ENCODE measurements at regions not wholly inside any gene's neighbourhood (a gene's known extent, or its start where the extent isn't known, plus 50 kb on each side); places are given as distances from the start of the nearest gene placed in this dataset.

DNA sequence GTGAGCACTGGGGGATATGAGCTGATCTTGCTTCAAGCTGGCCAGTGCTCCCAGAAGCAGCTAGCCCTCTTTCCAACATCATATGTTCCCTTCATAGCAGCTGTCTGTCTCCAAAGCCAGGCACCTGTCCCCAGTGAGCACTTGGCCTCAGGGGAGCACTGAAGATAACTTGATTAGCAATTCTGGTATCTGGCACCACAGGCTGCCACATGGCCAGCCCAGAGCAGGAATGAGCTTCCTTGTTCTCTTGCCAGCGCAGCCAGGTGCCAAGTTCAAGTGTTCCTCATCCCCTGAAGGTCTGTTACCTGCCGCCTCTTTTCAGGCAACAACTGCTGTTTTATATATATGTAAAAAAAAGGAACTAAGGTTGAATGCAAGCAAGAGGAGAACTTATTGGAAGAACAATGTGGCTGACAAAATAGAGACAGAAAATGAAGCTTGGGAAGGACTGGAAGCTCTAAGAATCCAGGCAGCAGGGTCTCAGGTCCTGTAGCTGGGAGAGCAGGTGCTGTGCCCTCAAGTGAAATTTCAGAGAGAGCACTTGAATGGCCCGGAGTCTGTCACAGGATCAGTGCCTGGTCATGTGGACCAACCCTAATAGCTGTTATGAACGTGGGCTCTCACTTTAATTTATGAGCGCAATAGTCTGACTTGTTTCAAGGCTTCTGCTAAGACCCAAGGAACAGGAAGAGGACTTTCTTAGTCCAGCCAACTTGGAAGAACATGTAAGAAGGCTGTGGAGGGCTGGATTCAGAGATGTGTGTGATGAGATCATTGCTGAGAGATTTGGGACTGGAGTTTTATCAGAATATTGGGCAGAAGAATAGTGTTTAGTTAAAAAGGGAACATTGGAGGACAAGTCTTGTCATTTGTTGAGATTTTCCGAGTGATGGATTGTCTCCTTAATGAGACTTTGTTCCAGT is 267.2 kb downstream of the GLRX3 start:
- no peak for DNase-seq (ENCODE audit: low read depth)

GRCh38 chr10:130404476-130405055 is 268.4 kb downstream of the GLRX3 start:
- no peak for DNase-seq (ENCODE audit: low read depth)

DNA sequence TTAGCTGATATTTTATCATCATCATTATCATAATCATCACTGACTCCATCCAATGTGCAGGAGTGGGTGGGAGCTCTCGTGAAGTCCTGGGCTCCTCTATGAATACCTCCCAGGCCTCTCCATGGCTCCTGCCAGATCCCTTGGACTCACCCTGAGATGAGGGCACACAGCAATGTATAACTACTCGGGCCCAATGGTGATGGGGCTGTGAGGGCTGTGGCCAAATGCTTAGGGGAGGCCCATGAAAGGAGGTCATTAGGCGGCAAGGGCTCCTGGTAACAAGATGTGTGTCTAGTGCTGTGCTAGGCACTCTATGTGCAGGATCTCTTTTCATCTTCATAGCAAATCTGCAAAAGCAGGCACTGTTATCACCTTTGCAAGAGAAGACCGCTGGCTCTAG is 270.9 kb downstream of the GLRX3 start:
- DNase-seq (ENCODE audit: low read depth): no peak

DNA sequence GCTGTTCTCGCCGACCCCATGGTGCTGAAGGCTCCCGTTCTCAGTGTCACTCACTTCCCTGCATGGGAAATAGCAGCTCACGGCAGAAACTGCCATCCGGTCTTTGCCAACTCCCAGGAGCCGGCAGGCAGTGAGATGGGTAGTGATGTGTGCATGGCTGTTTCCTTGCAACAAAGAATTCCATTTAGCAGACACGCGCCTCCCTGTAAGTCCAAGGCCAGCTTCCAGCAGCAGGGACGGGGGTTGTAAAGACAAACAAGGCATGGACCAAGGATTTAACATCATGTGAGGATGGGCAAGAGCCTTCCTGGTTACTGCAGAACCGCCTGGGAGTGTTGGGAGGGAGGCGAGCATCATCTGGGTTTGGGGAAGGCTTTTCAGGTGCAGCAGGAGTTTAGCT is 273.1 kb downstream of the GLRX3 start:
- DNase-seq (ENCODE audit: low read depth): no peak

GRCh38 chr10:130409931-130410330 is 273.7 kb downstream of the GLRX3 start:
- no peak for DNase-seq (ENCODE audit: low read depth)

DNA sequence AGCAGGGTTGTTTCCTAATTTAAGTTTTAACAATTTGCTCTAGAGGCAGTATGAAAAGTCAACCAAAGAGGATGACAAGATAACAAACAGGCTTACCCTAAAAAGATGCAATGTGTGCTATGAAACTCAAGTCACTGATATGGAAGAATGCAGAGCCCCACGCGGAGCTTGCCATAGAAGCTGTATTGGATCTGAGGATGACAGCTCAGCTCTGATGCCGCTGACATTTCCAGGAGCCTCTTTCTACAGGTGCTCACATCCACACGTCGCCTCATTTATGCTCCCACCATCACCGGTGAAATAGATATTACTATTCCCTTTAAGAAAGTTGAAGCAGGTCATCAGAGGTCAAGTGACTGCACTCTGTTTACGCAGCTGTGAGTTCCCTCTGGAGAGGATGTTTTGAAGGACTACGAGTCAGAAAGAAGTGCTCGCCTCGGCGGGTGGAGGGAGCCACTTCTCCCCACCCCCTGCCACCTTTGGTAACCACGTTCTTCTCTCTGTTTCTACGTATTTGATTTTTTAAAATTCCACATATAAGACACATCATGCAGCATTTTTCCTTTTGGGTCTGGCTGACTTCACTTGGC is 275.4 kb downstream of the GLRX3 start:
- DNase-seq (ENCODE audit: low read depth): no peak

- DNase-seq (ENCODE audit: low read depth): no peak
Measured at GRCh38 chr10:130412317-130412716, 276.1 kb downstream of the GLRX3 start.

GRCh38 chr10:130416334-130417150 is 280.4 kb downstream of the GLRX3 start:
- no peak for DNase-seq (ENCODE audit: low read depth)

DNA sequence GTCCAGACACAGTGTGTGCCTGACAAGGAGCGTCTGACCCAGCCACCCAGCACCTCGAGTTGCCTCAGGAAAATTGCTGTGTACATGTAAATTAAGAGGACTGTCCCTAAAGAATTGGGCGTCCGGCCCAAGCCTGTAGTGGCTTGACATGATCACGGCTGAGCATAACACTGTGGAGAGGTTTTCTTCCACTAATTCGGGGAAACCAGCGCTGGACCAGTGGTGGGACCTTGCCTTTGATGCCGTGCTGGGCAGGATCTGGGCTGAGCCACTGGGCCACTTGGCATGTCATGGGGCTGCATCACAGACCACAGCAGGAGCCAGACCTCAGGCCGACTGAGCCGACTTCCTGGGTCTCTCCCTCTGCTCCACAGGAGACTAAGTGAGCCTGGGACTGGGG is 282.5 kb downstream of the GLRX3 start:
- DNase-seq (ENCODE audit: low read depth): no peak

DNA sequence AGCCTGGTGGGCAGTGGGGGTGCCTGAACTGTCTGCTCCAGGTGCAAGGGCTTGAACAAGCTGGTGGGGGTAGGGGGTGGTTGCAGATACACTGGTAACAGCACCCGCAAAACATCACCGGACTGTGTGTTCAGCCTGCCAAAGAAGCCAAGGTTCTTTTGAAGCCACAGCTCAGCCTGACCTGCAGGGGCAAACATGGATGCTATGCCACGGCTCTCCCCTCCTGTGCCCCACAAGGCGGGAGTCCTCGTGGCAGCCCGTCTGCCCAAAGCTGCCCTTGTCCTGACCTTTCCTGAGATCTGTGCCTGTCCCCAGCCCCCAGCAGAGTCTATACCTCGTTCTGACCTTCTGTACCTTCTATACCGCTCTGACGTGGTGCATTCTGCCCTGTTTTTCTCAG is 285.7 kb downstream of the GLRX3 start:
- DNase-seq (ENCODE audit: low read depth): no peak

DNA sequence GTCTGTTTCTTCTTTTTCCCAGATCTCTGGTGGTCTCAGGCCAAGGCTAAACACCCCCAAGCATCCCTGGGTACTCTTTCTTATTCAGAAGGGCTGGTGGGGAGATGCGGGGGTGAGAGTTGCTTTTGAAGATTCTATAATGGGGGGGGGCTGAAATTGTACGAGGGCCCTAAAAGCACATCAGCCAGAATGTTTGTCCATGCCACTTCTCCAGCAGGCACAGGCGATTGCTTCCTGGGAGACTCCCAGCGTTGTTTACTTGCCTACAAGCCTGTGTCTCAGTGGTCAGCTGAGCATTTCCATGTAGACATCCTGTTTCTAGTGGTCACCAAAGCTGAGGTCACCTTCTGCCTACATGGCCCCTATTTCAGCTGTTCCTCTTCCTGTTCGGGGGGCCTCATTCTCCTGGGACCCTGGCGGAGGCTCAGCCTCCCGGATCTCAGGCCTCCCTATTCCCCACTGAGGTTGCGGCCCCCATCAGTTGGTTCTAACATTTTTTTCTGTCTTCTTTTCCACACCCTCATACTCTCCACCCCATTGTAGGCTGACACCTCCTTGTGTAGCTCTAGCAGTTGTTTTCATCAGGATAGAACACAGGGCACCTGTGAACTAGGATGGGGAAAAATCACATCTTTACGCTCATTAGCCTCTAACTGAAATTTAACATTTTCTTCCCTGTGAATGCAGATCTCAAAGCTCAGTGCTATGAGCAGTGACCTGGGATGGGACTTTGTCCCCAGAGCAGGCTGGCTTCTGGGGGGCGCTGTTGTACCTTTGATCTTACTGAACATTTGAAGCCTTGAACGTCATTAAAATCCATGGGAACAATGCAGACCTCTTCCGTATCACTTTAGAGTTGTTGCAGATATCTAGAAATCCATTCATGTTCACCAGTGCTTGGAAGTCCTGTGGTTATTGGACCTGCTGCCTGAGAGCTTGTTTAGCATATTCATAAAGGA is 286.5 kb downstream of the GLRX3 start:
- DNase-seq (ENCODE audit: low read depth): no peak

GRCh38 chr10:130423455-130424305 is 287.5 kb downstream of the GLRX3 start:
- no peak for DNase-seq (ENCODE audit: low read depth)

DNA sequence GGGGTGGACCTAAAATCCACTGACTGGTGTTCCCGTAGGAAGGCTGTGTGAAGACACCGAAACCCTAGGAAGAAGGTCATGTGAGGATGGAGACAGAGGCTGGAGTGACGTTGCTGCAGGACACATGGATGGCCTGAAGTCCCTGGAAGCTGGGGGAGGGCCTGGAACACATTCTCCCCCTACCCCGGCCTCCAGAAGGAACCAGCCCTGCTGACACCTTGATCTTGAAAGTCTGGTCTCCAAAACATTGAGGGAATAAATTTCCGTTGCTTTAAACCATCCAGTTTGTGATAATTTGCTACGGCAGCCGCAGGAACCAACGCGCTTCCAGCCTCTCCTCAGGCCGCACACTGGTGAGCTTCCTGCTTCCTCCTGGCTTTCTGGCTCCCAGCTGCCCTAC is 288.2 kb downstream of the GLRX3 start:
- DNase-seq (ENCODE audit: low read depth): no peak

GRCh38 chr10:130425169-130425568 is 289.0 kb downstream of the GLRX3 start:
- DNase-seq (ENCODE audit: low read depth): no peak

- DNase-seq (ENCODE audit: low read depth): no peak
Measured at GRCh38 chr10:130425881-130426435, 289.8 kb downstream of the GLRX3 start.

- no peak for DNase-seq (ENCODE audit: low read depth)
Measured at GRCh38 chr10:130427216-130427722, 291.1 kb downstream of the GLRX3 start.

GRCh38 chr10:130428936-130429335 is 292.7 kb downstream of the GLRX3 start:
- DNase-seq (ENCODE audit: low read depth): no peak

DNA sequence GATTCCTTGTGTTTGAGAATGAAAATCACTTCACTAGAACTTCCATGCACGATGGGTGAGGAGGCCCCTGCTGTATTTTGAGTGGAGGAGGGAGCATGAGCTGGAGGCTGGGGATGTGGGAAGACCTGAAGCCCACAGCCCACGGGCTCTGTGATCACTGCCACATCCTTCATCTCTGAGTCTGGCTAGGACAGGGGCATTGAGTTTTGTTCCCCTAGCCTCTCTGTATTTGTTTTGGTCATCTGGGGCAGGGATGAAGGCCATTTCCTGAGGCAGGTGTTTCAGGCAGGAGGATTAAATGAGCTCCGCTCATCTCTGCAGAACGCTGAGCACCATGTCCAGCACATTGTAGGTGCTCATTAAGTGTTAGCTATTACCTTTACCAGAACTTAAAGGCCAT is 293.6 kb downstream of the GLRX3 start:
- DNase-seq (ENCODE audit: low read depth): no peak

DNA sequence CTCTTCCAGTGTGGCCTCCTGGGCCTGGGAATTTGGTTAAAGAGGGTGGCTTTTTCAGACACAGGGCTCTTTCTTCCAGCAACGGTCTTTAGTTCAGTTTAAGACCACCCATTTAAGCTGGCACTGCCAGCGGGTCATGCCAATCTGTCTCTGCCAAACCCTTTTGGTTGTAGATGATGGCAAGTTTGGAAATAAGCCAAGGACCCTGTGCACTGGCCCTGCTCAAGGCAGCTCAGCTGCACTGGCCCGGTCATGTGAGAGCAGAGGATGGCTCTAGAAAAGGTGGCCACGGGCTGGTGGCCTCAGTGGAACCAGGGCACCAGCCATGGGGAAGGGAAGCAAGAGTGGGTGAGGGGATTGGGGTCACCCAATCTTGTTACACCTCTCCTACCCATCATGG is 294.1 kb downstream of the GLRX3 start:
- DNase-seq (ENCODE audit: low read depth): no peak
